ENCODE measurements at regions not wholly inside any gene's neighbourhood (a gene's known extent, or its start where the extent isn't known, plus 50 kb on each side); places are given as distances from the start of the nearest gene placed in this dataset.

DNA sequence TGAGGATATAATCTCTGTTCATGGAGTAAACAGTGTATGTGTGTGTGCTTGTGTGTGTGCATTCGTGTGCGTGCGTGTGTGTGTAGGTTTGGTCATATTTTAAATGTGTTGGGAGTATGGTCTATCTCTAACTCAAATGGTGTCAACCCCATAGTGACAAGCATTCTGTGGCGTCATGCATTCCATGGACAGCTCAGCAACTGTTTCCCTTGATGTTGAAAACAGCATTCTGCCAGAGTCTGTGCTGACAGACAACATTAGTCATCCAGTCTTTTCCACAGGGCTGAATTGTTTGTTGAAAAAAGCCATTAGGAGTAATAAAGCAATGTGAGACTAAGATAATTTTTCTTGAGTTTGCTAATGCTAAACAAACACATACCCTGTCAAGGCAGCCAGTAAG, 706.6 kb downstream of the PCDH19 start:
- no peaks in the 10 kb centered on the region for H4K20me1 ChIP-seq (replicated peaks; ENCODE audit: insufficient read depth)
- no peaks in the 10 kb centered on the region for H3K9me3 Mint-ChIP-seq
- H3K27ac ChIP-seq (ENCODE audit: low read depth), result no peak overlapping the region
- H3K4me3 ChIP-seq, result no peak overlapping the region
- H3K27me3 Mint-ChIP-seq (ENCODE audit: insufficient read depth, low read depth, poor library complexity), result no peaks in the 10 kb centered on the region
- no peaks in the 10 kb centered on the region for H3K27me3 ChIP-seq (ENCODE audit: insufficient read depth)
- no peak for ATAC-seq
- TF ChIP-seq, protein P1, sequence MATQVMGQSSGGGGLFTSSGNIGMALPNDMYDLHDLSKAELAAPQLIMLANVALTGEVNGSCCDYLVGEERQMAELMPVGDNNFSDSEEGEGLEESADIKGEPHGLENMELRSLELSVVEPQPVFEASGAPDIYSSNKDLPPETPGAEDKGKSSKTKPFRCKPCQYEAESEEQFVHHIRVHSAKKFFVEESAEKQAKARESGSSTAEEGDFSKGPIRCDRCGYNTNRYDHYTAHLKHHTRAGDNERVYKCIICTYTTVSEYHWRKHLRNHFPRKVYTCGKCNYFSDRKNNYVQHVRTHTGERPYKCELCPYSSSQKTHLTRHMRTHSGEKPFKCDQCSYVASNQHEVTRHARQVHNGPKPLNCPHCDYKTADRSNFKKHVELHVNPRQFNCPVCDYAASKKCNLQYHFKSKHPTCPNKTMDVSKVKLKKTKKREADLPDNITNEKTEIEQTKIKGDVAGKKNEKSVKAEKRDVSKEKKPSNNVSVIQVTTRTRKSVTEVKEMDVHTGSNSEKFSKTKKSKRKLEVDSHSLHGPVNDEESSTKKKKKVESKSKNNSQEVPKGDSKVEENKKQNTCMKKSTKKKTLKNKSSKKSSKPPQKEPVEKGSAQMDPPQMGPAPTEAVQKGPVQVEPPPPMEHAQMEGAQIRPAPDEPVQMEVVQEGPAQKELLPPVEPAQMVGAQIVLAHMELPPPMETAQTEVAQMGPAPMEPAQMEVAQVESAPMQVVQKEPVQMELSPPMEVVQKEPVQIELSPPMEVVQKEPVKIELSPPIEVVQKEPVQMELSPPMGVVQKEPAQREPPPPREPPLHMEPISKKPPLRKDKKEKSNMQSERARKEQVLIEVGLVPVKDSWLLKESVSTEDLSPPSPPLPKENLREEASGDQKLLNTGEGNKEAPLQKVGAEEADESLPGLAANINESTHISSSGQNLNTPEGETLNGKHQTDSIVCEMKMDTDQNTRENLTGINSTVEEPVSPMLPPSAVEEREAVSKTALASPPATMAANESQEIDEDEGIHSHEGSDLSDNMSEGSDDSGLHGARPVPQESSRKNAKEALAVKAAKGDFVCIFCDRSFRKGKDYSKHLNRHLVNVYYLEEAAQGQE (IDR thresholded peaks at IDR 0.05; ENCODE audit: unreplicated experiment), result no peak
- no peak for TF ChIP-seq NANOG (IDR thresholded peaks at IDR 0.05; ENCODE audit: borderline replicate concordance)
- TF ChIP-seq ZNF331 (CRISPR knock-in tag; IDR thresholded peaks at IDR 0.05; ENCODE audit: low read depth), result no peak
- TF ChIP-seq, protein P2, sequence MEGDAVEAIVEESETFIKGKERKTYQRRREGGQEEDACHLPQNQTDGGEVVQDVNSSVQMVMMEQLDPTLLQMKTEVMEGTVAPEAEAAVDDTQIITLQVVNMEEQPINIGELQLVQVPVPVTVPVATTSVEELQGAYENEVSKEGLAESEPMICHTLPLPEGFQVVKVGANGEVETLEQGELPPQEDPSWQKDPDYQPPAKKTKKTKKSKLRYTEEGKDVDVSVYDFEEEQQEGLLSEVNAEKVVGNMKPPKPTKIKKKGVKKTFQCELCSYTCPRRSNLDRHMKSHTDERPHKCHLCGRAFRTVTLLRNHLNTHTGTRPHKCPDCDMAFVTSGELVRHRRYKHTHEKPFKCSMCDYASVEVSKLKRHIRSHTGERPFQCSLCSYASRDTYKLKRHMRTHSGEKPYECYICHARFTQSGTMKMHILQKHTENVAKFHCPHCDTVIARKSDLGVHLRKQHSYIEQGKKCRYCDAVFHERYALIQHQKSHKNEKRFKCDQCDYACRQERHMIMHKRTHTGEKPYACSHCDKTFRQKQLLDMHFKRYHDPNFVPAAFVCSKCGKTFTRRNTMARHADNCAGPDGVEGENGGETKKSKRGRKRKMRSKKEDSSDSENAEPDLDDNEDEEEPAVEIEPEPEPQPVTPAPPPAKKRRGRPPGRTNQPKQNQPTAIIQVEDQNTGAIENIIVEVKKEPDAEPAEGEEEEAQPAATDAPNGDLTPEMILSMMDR (conservative IDR thresholded peaks at IDR 0.05; ENCODE audit: low read depth in 2 of 2), result no peak
- TF ChIP-seq, protein P3, sequence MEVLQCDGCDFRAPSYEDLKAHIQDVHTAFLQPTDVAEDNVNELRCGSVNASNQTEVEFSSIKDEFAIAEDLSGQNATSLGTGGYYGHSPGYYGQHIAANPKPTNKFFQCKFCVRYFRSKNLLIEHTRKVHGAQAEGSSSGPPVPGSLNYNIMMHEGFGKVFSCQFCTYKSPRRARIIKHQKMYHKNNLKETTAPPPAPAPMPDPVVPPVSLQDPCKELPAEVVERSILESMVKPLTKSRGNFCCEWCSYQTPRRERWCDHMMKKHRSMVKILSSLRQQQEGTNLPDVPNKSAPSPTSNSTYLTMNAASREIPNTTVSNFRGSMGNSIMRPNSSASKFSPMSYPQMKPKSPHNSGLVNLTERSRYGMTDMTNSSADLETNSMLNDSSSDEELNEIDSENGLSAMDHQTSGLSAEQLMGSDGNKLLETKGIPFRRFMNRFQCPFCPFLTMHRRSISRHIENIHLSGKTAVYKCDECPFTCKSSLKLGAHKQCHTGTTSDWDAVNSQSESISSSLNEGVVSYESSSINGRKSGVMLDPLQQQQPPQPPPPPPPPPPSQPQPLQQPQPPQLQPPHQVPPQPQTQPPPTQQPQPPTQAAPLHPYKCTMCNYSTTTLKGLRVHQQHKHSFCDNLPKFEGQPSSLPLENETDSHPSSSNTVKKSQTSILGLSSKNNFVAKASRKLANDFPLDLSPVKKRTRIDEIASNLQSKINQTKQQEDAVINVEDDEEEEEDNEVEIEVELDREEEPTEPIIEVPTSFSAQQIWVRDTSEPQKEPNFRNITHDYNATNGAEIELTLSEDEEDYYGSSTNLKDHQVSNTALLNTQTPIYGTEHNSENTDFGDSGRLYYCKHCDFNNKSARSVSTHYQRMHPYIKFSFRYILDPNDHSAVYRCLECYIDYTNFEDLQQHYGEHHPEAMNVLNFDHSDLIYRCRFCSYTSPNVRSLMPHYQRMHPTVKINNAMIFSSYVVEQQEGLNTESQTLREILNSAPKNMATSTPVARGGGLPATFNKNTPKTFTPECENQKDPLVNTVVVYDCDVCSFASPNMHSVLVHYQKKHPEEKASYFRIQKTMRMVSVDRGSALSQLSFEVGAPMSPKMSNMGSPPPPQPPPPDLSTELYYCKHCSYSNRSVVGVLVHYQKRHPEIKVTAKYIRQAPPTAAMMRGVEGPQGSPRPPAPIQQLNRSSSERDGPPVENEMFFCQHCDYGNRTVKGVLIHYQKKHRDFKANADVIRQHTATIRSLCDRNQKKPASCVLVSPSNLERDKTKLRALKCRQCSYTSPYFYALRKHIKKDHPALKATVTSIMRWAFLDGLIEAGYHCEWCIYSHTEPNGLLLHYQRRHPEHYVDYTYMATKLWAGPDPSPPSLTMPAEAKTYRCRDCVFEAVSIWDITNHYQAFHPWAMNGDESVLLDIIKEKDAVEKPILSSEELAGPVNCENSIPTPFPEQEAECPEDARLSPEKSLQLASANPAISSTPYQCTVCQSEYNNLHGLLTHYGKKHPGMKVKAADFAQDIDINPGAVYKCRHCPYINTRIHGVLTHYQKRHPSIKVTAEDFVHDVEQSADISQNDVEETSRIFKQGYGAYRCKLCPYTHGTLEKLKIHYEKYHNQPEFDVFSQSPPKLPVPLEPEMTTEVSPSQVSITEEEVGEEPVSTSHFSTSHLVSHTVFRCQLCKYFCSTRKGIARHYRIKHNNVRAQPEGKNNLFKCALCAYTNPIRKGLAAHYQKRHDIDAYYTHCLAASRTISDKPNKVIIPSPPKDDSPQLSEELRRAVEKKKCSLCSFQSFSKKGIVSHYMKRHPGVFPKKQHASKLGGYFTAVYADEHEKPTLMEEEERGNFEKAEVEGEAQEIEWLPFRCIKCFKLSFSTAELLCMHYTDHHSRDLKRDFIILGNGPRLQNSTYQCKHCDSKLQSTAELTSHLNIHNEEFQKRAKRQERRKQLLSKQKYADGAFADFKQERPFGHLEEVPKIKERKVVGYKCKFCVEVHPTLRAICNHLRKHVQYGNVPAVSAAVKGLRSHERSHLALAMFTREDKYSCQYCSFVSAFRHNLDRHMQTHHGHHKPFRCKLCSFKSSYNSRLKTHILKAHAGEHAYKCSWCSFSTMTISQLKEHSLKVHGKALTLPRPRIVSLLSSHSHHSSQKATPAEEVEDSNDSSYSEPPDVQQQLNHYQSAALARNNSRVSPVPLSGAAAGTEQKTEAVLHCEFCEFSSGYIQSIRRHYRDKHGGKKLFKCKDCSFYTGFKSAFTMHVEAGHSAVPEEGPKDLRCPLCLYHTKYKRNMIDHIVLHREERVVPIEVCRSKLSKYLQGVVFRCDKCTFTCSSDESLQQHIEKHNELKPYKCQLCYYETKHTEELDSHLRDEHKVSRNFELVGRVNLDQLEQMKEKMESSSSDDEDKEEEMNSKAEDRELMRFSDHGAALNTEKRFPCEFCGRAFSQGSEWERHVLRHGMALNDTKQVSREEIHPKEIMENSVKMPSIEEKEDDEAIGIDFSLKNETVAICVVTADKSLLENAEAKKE (CRISPR knock-in tag; IDR thresholded peaks at IDR 0.05), result no peak
- TF ChIP-seq EZH2phosphoT487 (IDR thresholded peaks at IDR 0.05; ENCODE audit: unreplicated experiment), result no peak
- TF ChIP-seq CREB1 (CRISPR knock-in tag; IDR thresholded peaks at IDR 0.05; ENCODE audit: low read depth), result no peak
- TF ChIP-seq EZH2 (IDR thresholded peaks at IDR 0.05; ENCODE audit: low read depth, unreplicated experiment), result no peak
- no peak for TF ChIP-seq POLR2AphosphoS5 (IDR thresholded peaks at IDR 0.05; ENCODE audit: low read depth)
- TF ChIP-seq ZNF114 (CRISPR knock-in tag; IDR thresholded peaks at IDR 0.05), result no peak
- TF ChIP-seq JUNB (IDR thresholded peaks at IDR 0.05; ENCODE audit: unreplicated experiment), result no peak
- no peak for DNase-seq (ENCODE audit: low spot score)
- no peak overlapping the region for H2AFZ ChIP-seq
- no peaks in the 10 kb centered on the region for H3K36me3 ChIP-seq (ENCODE audit: insufficient read depth)
- no peak overlapping the region for H3K4me2 ChIP-seq
- no peaks in the 10 kb centered on the region for H3K4me1 ChIP-seq (ENCODE audit: insufficient read depth)
- no peaks in the 10 kb centered on the region for H3F3A ChIP-seq (replicated peaks; ENCODE audit: low read depth)
- H3K4me1 Mint-ChIP-seq, result peaks cover 3% of the 10 kb centered on the region; the same call in 2 of the 3 replicates
- H3K4me3 Mint-ChIP-seq, result no peak overlapping the region
- no peaks in the 10 kb centered on the region for H3K36me3 Mint-ChIP-seq (ENCODE audit: low read depth)
- no peaks in the 10 kb centered on the region for H3K9me2 ChIP-seq (ENCODE audit: insufficient read depth)
- H3K27ac Mint-ChIP-seq, result no peak overlapping the region
- no peaks in the 10 kb centered on the region for H3K79me2 ChIP-seq (replicated peaks; ENCODE audit: insufficient read depth)

All from GM23338 (cell line).